HG03135 (cell line): ENCODE measurements at regions not wholly inside any gene's neighbourhood (a gene's known extent, or its start where the extent isn't known, plus 50 kb on each side); places are given as distances from the start of the nearest gene placed in this dataset.
"Not testable (repeated sequence)": the region's sequence is repeated elsewhere in the genome, so short reads cannot be mapped to it uniquely, and the experiment has no call there.

Experiments used
- ATAC-seq: cut with Tn5 transposase; IDR thresholded peaks from one replicate; pipeline ENCODE4 v1.9.1; 2021; ENCODE audit warnings: mild to moderate bottlenecking, moderate library complexity; ENCODE audit not compliant: unreplicated experiment

DNA sequence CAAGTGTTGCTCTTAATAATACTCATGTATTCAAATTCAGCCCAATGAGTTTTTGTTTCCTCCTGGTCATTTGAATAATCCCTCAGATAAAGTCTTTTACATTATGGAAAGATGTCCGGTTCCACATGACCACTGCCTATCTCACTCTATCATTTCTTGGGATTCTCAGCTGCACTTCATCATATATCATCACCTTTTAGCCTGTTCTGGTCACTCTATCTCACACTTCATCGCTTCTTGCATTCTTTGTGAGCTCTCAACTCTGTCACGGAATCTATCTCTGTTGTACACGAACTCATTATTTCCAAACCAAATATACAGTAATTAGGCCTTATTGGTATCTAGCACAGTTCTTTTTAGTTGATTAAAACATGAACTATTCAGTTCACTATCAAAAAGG is 126.9 kb upstream of the HAND2 start:
- no peak for ATAC-seq

DNA sequence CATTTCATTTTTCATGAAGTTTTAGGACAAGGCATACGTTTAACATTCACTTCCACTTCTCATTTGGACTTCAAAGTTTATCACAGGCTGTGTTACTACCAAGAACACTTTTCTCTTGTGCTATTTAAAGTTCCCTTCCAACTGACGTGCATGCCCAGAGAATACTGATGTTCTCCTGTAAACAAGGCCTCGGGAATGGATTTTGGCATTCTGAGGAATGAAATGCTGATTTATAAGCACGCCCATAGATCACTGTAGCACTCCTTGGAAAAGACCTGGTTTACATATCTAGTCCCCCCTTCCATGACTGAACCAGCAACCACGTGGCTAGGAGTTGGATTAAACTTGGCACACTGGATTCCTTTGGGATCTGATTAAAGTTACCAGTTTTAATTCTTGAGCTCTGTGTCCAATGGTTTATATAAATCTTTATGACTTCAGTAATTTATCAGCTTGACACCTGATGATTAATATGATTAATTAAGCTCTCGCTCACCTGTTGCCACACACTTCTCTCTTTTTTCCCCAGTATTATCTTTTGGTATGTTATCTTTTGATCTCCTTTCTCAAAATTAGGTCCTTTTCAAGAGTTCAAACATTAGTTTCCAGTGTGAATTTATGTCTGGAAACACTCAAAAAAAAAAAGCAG is 122.4 kb upstream of the HAND2 start:
- ATAC-seq, result no peak

DNA sequence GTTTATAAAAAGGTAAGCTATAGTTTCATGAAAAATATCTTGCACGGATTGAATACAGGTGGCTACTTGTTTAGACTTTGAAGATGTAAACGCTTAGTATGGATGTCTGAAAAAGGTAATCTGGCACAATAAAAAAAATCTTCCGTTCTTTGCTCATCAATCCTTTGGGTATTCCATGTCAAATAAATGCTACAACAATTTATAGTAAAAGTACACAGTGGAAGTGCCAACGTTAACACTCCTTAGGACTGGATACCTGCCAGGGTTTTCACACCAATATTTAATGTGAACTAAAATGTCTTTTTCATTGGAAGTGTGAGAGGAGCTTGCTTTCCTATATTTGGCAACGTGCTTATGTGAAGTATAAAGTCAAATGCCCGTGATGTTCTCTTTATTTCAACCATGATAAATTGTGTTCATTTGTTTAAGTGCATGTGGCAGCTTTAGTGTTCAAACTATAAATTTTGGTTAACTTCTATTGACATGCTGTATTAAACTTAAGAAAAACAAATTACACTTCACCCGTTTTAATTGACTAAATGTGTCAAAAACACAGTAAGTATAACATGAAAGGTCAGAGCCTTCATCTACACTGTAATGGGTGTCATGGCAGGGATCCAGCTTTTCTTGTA is 121.7 kb upstream of the HAND2 start:
- no peak for ATAC-seq

DNA sequence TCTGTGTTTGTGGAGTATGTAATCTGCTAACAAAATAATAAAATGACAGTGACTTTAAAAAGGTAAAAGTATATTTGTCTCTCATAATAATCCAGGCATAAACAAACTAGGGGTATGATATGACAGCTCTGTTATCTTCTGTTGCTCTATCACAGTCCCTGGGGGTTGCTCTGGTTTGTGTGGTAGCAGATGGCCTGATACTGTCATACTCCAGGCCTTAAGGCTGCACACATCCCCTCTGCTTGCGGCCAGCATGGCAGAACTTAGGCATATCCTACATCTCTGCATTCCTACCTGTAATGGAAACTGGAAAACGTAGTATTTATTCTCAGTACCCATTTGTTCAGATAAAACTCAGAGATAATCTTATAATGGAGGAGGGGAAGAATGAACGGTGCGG is 117.9 kb upstream of the HAND2 start:
- ATAC-seq, result no peak

DNA sequence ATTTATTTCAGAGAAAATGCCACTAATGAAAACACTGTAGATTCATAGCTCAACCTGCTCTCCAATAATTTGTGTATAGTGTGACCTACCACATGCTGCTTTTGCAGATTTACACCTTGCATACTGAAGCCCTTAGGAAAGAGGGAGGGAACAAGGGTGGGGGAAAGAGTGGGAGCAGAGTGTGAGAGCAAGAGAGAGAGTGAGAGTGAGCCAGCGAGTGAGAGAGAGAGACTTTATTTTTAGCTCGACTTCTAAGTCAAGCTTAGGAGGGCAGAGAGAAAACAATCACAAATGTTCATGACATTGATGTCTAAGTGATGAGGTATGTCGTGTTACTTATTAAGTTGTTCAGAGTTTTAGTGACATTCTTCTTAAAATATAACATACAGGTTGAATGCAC is 112.5 kb upstream of the HAND2 start:
- ATAC-seq, result no peak

DNA sequence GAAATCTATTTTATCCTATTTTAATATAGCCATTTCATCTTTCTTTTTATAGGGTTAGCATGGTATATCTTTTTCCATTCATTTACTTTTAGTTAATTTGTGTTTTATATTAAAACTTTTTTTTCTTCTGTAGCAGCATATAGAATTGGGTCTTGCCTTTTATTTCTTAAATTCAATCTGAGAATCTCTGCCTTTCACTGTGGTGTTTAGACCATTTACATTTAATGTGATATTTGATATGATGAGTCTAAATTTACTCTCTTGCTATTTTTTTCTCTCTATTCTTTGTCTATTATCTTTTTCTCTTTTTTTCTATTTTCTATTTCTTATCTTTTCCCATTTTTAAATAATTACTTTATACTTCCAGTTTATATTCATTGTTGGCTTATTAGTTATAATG is 105.4 kb upstream of the HAND2 start:
- no peak for ATAC-seq

DNA sequence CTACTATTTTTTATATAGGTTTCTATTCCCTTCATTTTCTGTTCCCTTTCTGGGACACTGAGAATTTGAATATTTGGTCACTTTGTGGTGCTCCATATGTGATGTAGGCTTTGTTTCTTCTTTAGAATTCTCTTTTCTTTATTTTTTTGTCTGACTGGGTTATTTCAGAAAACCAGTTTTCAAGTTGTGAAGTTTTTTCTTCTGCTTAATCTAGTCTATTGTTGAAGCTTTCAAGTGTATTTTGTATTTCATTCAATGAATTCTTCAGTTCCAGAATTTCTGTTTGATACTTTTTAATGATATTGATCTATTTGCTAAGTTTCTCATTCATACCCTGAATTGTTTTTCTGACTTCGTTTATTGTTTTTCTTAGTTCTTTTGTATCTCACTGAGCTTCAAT is 96.2 kb upstream of the HAND2 start:
- no peak for ATAC-seq

DNA sequence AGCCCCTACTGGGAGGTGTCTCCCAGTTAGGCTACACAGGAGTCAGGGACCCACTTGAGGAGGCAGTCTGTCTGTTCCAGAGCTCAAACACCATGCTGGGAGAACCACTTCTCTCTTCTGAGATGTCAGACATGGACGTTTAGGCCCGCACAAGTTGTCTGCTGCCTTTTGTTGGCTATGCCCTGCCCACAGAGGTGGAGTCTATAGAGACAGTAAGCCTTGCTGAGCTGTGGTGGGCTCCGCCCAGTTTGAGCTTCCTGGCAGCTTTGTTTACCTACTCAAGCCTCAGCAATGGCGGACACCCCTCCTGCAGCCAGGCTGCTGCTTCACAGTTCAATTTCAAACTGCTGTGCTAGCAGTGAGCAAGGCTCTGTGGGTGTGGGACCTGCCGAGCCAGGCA is 88.6 kb upstream of the HAND2 start:
- ATAC-seq, result not testable (repeated sequence)

DNA sequence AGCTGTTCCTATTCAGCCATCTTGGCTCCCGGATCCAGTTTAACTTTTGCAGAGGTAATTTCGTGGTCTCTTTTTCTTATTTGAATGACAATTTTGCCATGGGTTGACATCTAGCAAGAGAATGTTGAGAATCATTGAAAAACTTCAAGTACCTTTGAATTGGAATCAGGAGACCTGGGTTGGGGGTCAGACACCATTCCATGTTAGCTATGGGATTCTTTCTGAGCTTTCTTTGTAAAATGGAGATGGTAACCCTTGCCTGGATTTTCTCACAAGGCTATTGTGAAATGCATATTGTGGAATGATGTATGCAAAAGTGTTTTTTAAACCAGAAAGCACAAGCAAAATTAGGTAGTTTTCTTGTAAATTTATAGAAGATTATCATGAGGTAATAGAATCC is 79.1 kb upstream of the HAND2 start:
- no peak for ATAC-seq

DNA sequence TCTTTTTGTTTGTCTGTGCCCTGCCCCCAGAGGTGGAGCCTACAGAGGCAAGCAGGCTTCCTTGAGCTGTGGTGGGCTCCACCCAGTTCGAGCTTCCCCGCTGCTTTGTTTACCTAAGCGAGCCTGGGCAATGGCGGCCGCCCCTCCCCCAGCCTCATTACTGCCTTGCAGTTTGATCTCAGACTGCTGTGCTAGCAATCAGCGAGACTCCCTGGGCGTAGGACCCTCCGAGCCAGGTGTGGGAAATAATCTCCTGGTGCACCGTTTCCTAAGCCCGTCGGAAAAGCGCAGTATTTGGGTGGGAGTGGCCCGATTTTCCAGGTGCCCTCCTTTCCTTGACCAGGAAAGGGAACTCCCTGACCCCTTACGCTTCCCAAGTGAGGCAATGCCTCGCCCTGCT is 78.6 kb upstream of the HAND2 start:
- ATAC-seq, result not testable (repeated sequence)

DNA sequence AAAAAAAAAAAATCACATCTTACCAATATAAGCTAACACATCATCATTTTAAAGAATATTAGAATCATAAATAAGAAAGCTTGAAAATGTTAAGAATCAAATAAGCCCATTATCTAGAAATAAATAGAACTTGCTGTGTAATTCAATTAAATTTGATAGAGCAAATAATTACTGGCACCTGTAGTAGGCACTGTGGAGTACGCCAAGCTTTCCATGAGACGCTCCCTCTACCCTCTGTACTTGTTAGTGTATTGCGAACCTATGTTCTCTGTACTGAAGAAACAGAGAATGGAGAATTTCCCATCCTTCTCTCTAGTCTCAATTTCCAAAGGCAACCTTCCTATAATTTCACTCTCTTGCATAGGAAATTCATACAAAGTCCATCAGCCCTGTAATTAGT is 61.7 kb upstream of the HAND2 start:
- ATAC-seq, result no peak

DNA sequence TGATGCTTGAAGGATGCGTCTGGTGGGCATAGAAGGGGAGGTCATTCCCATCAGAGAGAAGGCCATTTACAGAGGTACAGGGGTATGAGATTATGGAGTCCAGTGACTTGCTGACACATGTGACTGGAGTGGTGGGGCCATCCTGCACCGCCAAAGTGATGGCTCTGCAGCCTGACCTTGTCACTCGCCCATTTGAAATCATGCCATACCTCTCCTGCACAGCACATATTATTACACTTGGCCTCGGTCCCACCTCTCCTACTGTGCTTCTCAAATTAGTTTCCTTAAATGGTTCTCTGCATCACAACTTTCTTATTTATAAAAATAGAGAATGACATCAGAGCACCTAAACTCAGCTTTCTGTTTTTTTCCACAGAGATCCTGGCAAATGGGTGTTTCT is 60.7 kb upstream of the HAND2 start:
- ATAC-seq, result no peak

DNA sequence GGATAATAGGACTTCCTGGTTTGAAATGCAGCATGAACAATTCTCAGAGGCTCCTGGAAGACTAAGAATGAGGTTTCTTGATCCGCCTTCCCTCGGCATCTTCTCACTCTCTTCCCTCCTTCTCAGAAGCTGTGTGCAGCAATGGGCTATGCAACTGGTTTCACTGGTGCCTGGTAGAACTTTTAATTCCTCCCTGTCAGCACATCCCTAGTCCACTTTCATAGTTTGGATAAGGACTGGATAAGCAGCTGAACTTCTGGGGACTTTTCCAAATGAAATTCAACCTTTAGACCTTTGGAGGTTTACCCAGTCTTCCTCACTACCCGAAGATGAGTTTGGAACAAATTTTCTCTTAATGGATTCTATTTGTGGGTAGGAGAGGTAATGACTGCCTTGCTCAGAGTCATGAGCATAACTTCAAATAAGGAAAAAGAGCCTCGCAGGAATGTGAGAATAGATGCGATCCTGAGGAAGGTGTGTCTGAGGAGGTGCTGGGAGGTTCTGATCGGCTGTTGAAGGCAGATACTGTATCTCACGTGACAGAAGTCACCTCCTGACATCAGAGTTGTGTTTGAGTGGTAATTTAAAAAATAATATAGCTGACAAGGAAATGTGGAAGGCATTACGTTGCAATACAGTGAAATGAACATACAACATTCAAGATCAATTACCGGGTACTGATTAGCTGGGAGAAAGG is 56.0 kb upstream of the HAND2 start:
- no peak for ATAC-seq

DNA sequence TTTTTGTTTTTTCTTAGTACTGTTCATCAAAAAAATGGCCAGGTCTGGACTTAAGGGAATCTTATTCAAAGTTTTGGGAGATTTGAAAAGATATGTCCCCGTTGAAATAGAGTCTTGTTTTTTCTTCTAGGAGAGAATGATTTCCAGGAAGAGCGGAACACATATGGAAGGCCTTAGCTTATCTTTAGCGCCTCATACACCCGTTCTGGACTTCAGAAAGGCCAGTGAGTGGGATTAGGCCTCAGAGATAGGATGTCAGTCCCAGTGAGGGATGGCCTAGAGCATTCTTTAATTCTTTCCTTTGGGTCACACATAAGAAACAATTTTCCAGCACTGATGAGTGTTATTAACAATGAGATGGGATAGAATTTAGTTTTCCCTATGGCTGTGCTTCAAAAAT is 54.5 kb upstream of the HAND2 start:
- no peak for ATAC-seq
